HG03097 (cell line): ENCODE measurements at regions not wholly inside any gene's neighbourhood (a gene's known extent, or its start where the extent isn't known, plus 50 kb on each side); places are given as distances from the start of the nearest gene placed in this dataset.

Experiments used
- ATAC-seq: cut with Tn5 transposase; IDR thresholded peaks from one replicate; pipeline ENCODE4 v1.9.1; 2021; ENCODE audit not compliant: unreplicated experiment, low FRiP score

DNA sequence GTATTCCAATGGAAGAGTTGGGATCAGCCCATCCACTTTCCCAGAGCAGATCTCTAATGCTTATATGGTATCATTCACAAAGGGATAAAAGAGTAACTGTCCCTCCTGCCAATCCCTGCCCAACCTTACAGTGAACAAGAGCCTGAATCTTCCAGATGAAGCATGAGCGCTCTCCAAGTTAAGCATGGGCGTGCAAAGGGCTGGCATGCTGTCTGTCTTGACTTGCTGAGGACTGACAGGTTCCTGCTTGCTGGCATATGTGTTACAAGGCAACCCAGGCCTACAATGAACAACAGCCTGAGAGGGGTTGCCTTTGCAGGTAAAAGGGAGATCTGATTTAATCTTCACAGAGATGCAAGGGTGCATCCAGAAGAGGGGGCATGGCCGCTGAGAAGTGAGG is 155.6 kb upstream of the SOD1 start:
- no peak for ATAC-seq

DNA sequence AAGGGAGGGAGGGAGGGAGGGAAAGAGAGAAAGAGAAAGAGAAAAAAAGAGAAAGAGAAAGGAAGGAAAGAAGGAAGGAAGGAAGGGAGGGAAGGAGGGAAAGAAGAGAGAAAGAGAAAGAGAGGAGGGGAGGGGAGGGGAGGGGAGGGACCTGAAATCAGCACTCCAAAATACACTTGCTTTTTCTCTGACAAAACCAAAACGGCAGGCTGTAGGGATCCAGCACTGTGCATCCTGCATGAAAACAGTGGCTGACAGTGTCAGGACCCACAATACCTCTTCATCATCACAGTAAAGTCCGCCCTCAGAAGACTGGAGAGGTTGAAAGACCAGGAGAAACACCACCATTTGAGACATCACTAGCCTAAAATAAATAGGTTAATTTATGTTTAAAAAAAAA is 156.0 kb upstream of the SOD1 start:
- no peak for ATAC-seq

DNA sequence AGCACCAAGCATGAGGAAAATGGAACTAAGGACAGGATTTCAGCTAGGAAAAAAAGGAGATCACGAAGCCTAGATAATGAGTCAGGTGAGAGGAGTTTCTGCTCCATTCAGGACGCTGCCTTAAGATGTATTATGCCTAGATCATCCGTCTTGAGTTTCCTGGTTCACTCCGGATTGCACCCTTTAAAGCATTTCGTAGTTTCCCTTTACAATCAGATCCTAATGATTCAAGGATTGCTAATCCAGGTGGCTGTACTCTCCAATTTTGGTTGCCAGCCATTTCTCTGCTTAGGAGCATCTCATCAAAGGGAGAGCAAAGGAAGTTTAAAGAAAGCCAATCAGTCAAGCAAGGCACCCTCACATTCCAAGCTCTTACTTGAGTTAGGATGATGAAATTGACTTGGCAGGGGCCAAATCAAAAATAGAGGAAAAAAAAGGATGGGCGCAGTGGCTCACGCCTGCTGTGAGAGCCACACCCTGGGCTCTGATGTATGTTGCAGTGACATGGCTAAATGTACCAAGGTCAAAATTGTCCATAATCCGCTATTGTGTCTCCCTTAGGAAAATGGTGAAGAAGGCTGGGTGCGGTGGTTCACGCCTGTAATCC is 156.9 kb upstream of the SOD1 start:
- no peak for ATAC-seq

DNA sequence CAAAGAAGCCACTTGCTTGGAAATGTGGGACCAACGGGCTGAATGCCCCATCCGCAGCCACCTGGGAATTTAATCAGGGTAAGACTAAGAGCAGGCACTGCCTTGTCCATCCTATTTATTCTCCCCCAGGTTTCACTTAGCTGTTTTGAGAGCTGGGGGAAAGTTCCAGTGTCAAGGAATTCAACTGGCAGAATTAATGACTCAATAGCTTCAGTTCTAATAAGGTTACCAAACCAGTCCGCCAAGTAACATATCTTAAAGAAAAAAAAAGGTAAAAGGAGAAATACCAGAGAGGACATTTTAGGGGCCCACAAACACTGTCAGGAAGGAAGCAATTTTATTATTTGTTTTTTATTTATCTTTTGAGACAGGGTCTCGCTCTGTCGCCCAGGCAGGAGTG is 157.6 kb upstream of the SOD1 start:
- ATAC-seq: no peak

DNA sequence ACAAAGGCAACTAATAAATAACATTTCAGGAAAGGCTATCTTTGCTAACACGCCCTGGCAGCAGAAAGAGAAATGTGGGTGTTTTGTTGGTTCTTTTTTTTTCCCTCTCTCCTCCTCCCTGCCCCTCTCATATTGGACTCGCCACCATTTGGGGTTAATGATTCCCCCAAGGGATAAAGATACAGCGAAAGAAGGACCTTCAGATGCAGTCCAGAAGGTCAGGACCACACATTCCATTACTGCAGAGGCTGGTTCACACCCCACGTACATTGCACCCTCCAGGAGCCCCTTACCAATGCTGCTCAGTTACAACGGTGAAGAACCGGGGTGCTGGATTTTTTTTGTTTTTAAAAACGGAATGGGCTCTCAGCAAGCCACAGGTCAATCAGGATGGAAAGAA is 156.9 kb upstream of the TIAM1 start:
- no peak for ATAC-seq

DNA sequence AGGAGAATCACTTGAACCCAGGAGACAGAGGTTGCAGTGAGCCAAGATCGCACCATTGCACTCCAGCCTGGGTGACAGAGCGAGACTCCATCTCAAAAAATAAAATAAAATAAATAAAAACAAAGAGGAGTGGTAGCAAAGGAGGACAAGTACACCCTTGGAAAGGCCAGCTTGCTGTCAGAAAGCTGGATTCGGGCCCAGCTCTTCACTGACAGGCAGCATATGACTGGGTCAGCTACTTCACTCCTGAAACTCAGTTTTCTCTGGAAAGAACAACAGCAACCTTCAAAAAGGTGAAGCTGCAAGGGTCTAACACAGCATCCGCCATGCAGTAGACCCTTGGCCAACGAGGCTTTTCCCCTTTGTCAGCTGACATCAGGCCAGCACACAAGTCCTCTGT is 156.0 kb upstream of the TIAM1 start:
- ATAC-seq: no peak

DNA sequence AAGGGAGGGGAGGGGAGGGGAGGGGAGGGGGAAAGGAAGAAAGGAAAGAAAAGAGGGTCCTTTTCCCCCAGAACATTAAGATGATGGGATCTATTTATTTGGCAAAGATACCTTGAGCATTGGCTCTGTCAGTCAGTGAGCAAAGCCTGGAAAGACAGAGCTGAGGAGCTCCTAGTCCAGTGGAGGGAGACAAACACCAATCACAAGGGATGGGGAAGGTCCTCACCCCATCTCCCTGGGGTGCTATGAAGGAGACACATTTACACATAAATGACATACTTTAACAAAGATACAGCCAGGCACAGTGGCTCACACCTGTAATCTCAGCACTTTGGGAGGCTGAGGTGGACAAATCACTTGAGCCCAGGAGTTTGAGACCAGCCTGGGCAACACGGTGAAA is 154.9 kb upstream of the TIAM1 start:
- no peak for ATAC-seq

DNA sequence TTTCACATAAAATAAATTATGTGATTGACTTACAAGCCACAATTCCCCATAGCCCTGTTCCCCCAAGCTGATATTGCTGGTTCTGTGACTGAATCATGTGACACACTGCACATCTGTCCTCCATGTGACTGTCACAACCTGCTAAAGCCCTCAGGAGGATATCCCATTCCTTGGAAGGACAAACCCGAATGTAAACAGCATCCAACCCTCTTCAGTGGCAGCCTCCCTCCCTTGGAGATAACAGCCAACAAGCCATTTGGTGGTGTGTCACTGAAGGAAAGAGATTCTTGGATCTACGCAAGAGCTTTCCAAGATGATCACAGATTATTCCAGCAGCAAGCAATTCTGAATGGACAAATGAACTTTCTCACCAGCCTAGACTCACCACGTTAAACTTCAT is 153.9 kb upstream of the TIAM1 start:
- ATAC-seq: no peak

DNA sequence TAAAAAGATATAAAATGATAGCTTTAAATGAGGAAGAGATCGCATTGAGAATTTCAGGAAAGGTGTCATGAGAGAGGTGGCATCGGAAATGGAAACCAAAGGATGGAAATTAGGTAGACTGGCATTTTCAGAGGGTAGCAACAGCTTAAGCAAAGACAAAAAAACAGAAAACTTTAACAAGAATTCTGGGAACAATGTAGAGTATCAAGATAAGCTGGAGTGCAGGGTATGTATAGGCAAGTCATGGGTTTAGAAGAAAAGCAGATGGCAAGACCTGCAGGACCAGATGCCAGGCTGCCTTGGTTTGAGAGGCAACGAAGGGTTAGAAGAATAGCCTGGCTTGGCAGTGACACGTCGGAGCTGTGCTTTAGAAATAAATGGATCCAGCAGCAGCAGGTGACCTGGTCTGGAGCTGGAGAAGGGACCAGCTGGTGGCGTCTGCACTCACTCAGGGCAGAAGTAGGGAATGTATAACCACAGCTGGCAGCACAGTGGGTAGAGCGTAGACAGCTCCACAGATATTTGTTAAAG is 149.4 kb upstream of the TIAM1 start:
- ATAC-seq: no peak

DNA sequence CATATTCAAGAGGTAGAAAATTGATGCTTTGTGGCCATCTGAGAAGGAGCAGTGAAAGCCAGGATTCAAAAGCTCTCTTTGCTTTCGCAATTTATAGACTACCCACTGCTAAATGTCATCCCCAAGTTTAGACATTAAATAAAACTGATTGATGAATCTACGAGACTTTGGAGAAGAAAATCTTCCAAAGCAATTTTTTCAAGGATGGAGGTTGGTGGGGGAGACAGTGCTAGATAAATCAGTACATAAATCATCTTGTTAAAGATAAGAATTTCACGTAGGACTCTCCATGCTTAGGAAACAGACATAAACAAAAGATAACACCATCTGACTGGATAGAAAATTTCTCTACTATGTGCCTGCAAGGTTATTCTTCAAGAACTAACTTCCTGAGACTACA is 147.6 kb upstream of the TIAM1 start:
- no peak for ATAC-seq

DNA sequence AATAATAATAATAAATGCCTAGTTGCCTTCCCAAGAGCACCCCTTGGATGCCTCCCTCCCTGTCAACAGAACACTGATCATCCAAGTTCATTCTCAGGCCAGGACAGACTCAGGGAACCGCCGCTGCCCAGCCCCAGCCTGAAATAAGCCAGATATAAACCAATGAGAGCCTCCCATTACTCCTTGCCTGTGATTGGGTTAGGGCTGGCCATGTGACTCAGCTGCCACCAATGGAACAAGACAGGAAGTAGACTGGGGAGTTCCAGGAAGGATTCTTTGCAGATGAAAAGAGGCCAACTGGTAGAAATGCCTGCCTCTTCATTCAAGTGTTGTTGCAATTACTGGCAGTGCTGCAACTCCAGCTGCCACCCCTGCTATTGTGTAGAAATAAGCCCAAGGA is 146.4 kb upstream of the TIAM1 start:
- ATAC-seq: no peak

DNA sequence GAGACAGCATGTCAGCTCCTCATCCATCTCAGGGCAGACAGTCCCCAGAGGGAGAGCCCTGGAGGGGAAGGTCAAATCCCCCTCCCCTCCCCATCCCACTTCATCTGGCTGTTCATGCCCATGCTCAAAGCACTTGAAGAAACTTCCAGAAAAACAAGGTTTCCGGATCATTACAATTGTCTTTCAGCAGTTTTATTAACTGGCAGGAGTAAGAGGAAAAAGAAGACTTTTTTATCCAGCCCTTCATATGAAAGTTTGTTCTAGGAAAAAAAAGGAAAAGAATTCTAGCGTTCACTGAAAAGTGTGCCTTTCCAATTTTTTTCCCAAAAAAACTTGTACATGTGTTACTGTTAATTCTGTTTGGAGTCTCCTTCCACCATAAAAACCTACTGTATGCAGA is 145.7 kb upstream of the TIAM1 start:
- no peak for ATAC-seq

DNA sequence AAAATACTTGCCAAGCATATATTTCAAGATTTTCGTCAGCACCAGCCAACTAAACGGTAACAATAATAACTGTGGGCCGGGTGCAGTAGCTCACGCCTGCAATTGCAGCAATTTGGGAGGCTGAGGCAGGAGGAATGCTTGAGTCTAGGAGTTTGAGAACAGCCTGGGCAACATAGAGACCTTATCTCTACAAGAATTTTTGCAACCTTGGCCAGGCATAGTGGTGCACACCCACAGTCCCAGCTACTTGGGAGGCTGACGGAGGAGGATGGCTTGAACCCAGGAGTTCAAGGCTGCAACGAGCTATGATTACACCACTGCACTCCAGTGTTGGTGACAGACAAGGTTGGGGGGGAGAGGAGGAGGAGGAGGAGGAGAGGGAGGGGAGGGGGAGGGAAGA is 145.0 kb upstream of the TIAM1 start:
- ATAC-seq: no peak

DNA sequence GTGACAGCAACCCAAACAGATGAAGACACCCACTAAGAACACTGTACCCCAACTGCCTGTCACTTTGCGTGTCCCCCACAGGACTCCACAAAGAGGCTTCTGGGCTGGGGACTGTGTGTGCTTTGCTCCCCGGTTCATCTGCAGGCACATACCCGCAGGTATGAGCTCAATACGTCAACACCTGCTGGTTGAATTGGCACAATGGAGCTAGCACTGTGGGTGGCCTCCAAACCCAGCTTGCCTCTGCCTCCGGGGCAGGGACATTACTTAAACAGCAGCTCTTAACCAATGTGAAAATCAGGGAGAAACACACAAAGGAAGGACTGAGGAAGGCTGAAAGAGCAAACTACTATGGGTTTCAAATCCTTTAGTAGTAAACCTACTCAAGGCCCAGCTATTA is 140.2 kb upstream of the TIAM1 start:
- no peak for ATAC-seq

DNA sequence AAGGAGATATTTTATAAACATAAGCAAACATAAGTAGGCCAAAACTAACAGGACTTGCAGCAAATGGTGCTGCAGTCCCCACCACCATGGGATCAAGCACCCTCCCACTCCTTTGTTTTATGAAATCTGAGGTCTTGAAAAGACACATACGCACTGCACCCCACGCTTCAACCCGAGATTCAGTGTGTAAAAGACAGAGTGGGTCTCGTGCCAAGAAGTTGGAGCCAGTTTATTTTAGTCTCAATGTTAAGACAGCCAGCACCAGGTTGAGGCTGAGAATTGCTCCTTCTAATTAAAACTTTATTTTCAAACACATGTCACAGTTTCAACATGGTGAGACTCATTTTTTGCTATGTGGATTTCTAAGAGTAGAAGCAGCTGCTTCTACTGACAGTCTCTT is 139.1 kb upstream of the TIAM1 start:
- no peak for ATAC-seq

DNA sequence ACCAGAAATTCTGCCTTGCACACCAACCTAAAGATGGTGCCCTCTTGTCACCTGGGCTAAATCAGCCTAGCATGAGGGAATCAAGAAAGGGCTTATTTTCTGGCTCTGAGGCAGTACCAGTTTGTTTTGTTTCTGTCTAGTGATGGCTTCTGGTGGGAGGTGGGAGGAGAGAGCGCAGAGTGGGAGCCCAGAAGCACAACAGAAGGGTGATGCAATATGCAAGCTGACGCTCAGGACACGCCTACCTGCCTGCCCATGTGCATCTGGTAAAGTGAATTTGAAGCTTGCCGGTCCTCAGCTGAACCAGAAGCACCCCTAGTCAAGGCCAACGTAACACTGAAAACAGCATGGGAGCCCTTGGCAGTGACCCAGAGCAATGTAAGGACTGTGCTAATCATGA is 138.4 kb upstream of the TIAM1 start:
- ATAC-seq: no peak

DNA sequence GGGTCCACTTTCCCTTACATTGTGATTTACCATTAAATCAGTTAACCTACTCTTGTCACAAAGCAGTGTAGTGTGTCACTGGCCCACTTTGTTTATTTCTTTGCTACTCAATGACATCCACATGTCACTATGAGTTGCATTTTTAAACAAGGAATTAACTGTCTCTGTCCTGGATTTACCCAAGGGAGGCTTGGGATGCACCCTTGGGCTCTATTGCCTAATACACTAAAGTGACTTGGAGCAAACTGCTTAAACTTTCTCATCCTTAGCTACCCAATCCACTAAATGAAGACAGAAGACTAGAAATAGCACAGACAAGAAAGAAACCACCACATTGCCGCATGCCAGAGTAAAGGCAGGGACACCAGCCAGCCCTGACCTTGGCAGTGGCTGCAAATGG is 136.2 kb upstream of the TIAM1 start:
- ATAC-seq: no peak

DNA sequence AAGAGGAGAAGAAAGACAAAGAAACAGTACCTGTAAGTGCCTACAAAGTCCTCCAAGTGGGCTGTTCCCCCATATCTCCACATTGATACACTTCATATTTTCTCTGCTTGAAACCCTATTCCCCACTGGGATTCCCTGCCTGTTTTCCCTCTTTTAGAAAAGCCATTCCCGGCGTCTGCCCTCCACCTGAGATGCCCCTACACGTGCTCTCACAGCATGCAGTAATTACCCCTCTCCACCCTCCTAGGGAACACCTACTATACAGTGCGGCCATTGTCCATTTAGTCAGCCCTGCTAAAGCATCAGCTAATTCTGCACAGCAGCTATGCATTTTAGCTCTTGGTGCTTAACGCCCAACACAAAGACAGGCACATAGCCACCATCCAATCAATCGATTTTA is 135.7 kb upstream of the TIAM1 start:
- no peak for ATAC-seq

DNA sequence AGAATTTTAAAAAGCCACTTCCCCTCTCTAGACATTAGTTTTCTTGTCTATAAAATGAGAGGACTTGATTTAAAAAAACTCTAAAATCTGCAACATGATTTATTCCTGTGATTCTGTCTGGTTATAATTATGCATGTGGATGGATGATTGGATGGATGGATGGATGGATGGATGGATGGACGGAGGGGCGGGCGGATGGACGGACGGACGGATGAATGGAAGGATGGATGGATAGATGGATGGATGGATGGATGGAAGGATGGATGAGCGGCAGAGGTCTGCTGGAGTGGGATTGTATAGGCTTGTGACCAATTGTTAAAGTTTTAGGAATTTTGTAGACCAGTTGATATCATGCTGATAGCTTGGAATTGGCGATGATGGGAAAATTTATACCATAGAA is 135.2 kb upstream of the TIAM1 start:
- no peak for ATAC-seq

DNA sequence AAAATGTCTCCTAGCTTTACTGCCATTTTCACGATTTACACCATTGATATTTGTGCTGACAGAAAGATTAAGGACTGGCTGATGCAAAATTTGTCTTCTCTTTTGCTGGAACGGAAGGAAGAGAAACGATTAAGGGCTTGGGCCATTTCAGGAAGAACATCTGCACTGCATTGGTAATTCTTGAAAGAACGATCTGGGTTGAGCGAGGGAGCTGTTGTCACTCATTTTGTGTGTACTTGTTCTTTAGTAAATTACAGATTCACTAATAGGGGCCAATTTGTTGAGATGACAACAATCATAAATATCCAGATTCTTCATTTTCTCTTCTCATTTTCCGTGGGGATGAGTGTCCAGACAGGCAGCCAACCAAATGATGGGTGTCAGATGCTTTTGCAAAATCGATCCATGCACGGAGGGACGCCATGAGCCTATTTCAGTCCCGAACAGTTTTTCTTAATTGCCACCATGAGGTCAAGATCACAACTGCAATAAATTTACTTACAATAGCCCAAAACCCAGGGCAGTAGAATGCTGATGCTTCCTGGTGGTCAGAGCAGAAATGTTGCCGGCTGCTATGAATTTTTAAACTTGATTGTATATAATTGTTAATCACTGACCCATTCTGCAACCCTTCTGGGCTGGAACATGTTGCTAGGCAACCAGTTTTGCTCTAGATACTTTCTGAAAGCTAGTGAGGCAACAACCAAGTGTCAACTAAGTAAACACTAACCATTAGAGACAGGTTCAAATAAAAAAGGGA is 132.4 kb upstream of the TIAM1 start:
- ATAC-seq: no peak

DNA sequence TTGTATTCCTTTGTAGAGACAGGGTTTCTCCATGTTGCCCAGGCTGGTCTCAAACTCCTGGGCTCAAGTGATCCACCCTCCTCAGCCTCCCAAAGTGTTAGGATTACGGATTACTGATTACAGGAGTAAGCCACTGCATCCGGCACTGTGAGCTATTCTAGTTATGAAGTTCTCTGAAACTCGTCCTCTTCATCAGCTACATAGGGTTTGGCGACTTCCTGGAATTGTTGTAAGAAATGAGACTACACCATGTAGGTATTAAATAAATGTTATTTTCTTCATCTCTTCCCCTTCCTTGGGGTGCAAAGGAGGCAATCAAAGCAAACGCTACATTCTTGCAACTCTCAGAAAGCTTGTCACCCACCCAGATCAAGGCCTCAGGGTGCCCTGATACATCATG is 131.2 kb upstream of the TIAM1 start:
- ATAC-seq: no peak

DNA sequence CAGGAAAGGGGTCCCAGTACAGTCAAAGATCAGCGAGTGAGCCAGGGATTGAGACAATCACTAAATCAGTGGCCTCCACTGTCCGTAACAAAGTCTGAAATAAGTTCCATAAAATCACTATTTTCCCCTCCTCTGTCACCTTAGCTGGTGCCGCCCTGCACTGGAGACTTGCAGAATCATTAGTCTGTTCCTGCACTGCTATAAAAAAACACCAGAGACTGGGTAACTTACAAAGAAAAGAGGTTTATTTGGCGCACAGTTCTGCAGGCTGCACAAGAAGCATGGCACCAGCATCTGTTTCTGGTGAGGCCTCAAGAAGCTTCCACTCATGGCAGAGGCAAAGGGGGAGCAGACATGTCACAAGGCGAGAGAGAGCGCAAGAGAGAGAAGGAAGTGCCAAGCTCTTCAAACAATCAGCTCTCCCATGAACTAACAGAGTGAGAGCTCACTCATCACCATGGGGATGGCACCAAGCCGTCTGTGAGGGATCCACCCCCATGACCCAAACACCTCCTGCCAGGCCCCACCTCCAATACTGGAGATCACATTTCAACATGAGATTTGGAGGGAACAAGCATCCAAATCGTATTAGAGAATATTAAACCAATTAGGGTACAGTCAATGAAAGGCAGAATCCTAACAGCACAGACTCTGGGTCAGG is 129.8 kb upstream of the TIAM1 start:
- ATAC-seq: no peak
